Kidney glomerular epithelial cell (primary cell): ENCODE measurements at regions not wholly inside any gene's neighbourhood (a gene's known extent, or its start where the extent isn't known, plus 50 kb on each side); places are given as distances from the start of the nearest gene placed in this dataset.
"Not testable (repeated sequence)": the region's sequence is repeated elsewhere in the genome, so short reads cannot be mapped to it uniquely, and the experiment has no call there.

Experiments used
- DNase-seq: peaks from one replicate; lab custom pipeline; 2025; lab: John Stamatoyannopoulos, UW

GRCh38 chr3:169029674-169030285 lies 633.7 kb downstream of the MECOM start:
- DNase-seq, result no peak

DNA sequence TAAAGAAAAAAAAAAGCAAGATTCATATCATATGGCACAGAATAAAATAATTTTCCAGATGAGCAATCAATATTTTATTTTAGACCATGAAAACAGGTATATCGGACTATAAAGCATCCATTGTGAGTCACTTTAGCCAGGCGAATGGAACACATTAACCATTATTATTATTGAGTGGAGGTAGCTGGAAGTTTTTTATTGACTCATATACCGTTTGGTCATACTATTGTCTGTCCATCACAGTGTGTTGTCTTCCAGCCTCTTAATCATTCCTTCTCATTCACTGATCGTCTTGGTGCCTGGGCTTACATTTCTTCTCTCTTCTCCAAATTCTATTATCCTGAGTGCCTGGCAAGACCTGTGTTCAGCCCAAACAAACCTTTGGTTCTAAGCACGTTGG lies 634.8 kb downstream of the MECOM start:
- DNase-seq, result peak; percentile 46

GRCh38 chr3:169026543-169027182 lies 636.8 kb downstream of the MECOM start:
- peak; percentile 77 for DNase-seq

GRCh38 chr3:169022457-169022856 lies 641.1 kb downstream of the MECOM start:
- no peak for DNase-seq

- no peak for DNase-seq
These were observed 643.1 kb downstream of the MECOM start for GRCh38 chr3:169020371-169020770.

GRCh38 chr3:169009453-169009852 lies 654.1 kb downstream of the MECOM start:
- DNase-seq, result no peak

GRCh38 chr3:169008776-169009358 lies 654.6 kb downstream of the MECOM start:
- peak; percentile 84 for DNase-seq

DNA sequence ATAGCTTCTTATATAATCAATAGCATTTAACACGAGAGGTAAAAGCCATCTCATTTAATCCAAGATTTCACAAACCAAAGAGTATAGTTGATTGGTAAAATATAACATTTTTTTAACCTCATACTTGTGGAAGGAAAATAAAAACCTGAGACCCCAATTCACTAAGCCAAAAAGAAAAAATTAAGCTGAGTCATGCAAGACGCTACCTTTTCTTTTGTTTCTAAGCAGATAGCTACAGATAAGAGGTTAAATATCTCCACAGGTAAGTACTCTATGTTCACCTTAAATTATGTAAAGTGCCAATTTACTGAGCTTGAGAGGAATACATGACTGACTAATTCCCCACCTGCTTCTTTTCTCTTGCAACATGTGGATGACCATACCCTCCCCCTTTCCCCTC lies 656.4 kb downstream of the MECOM start:
- no peak for DNase-seq

- DNase-seq, result not testable (repeated sequence)
These were observed 657.1 kb downstream of the MECOM start for GRCh38 chr3:169006398-169006797.

DNA sequence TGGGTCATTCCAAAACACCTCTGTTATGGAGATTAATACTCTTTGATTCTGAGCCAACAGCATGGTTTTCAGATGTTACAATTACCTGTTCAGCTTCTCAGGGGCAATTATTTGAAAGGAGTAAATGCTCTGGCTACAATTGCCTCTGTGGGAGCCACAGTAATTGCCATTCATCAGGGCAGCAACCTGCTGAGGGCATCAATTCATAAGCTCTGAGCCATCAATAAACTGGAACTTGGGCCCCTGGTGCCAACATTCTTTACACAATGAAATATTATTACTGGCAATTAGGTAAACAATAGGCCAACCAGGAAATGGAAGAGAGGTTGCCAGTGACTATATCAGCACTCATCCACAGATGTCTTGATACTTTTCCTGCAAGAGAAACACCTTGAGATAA lies 660.8 kb downstream of the MECOM start:
- no peak for DNase-seq

DNA sequence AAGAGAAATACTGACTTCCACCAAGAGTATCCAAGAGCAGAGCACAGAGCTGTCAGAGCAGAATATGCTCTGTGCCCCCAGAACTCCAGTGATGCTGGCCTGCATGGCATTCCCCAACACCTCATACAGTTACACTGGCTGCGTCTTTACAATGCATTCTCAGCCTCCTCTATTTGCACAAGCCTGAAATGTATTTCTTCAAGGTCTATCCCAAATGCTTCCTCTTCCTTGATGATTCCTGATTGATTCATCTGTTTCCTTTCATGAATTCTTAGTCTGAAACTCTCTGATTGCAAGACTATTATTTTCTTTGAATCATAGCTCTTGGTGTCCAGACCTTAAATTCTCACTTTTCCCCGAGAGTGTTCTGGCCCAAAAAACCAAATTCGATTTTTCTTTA lies 664.7 kb downstream of the MECOM start:
- no peak for DNase-seq

DNA sequence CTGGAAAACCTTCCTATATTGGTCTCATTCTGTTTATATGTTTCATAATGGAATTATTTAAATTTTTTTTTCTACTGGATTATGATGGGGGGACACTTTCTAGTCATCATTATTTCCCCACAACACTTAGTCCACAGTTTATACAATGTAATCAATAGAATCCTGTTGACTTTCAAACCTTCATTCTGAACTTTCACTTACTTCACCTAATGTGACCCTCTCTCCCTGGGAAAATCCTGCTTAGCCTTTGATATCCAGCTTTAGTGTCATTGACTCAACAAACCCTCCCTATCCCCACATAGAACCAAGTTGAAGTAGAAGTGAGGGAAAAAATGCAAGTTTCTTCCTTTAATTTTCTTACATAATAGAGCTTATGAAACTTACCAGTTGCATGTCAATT lies 666.0 kb downstream of the MECOM start:
- DNase-seq, result no peak

DNA sequence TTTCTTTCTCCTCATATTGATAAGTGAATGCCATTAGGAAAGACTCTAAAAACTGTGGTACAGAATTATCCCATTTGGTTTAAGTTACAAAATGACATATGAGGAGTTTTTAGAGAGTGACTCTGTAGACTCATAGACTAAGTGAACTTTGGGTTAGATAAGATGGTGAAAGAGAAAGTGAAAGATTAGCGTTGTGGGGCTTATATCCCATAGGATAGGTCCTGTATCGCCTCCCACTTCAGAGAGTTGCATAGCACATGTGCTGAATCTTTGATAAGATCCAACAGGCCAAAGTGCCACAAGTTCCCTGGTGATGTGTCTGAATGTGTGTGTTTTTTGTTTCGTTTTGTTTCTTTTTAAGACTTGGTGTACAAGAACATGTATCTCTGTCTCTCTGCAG lies 666.9 kb downstream of the MECOM start:
- no peak for DNase-seq

- DNase-seq, result no peak
These were observed 668.4 kb downstream of the MECOM start for GRCh38 chr3:168995129-168995528.

GRCh38 chr3:168991803-168992202 lies 671.7 kb downstream of the MECOM start:
- DNase-seq, result no peak

- no peak for DNase-seq
These were observed 672.9 kb downstream of the MECOM start for GRCh38 chr3:168990621-168991020.

DNA sequence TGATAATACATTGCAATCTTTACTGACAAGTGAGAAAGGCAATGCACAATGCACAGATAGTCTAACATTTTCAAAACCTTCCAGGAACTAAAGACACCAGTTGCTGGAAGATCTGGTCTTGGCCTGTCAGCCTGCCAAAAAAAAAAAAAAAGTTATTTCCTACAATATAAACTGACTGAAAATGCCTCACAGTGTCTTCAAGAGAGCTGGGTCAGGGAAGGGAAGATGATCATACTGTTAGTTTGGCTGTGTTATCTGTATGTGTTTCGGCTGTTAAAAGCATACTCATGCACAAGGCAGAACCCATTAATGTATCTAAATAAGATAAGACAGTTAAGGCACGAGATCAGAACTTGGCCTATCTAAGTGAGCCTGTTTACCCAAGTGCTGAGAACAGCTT lies 673.4 kb downstream of the MECOM start:
- no peak for DNase-seq

- no peak for DNase-seq
These were observed 674.1 kb downstream of the MECOM start for GRCh38 chr3:168989396-168989795.

- no peak for DNase-seq
These were observed 674.7 kb downstream of the MECOM start for GRCh38 chr3:168988853-168989252.

DNA sequence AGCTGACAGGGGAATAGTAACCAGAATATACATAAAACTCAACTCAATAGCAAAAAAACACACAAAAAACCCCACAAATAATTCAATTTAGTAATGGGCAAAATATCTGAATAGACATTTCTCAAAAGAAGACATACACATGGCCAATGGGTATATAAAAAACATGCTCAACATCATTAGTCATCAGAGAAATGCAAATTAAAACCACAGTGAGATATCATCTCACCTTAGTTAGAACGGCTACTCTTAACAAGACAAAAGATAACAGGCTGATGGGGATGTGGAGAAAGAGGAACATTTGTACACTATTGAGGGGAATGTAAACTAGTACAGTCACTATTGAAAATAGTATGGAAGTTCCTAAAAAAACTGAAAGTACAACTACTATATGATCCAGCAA lies 678.6 kb downstream of the MECOM start:
- no peak for DNase-seq

- no peak for DNase-seq
These were observed 680.5 kb downstream of the MECOM start for GRCh38 chr3:168983046-168983445.

- no peak for DNase-seq
These were observed 682.1 kb downstream of the MECOM start for GRCh38 chr3:168981396-168981795.

DNA sequence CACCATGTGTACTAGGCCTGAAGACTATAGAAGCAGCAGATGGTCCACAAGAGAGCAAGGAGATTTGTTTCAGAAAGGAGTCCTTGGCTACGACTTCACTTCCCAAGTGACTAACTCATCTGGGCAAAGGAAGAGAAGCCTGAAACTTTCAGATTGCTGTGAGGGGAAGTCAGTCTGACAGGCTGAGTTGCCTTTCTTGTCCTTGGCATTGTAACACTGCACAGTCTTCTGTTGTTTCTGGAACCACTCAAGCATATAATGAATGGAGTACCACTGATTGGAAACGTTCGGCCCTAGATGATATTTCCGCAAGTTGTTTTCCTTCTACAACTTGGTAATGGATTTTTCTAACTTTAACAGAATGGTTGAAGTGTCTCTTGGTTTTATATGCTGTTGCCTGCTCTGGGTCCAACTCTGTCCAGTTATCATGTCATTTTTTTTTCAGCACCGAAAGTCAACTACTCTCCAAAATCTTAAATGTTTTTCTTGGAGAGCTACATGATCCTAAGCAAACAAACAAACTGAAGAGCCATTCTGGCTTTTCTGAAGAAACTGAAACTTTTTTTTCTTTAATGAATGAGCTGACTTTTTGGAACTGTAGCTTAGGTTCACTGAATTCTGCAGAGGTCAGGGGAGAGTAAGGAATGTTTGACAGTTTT lies 685.7 kb downstream of the MECOM start:
- DNase-seq, result peak; percentile 23
